ENCODE measurements at regions not wholly inside any gene's neighbourhood (a gene's known extent, or its start where the extent isn't known, plus 50 kb on each side); places are given as distances from the start of the nearest gene placed in this dataset.
"Not testable (repeated sequence)": the region's sequence is repeated elsewhere in the genome, so short reads cannot be mapped to it uniquely, and the experiment has no call there.

GRCh38 chr12:124222368-124223245 lies 72.3 kb upstream of the RFLNA start:
- H3K4me3 ChIP-seq (ENCODE audit: low read length) = no peak overlapping the region
- H2AFZ ChIP-seq (ENCODE audit: low read depth, low read length) = no peak overlapping the region
- H3K4me2 ChIP-seq (ENCODE audit: low read length) = no peak overlapping the region
- H3K27me3 ChIP-seq (ENCODE audit: insufficient read depth, low read depth, low read length) = no peaks in the 10 kb centered on the region
- H3K9ac ChIP-seq (ENCODE audit: low read length) = no peak overlapping the region
- H3K27ac ChIP-seq (ENCODE audit: low read length) = no peak overlapping the region
- no peaks in the 10 kb centered on the region for H4K20me1 ChIP-seq (ENCODE audit: insufficient read depth)
- H3F3A ChIP-seq (ENCODE audit: insufficient read depth, low read length, poor library complexity, severe bottlenecking) = no peaks in the 10 kb centered on the region
- H3K79me2 ChIP-seq (replicated peaks; ENCODE audit: insufficient read depth, low read length) = no peaks in the 10 kb centered on the region
- no peak for TF ChIP-seq SMC3 (conservative IDR thresholded peaks at IDR 0.05; ENCODE audit: poor library complexity)
- no peak for TF ChIP-seq EZH2 (IDR thresholded peaks at IDR 0.05; ENCODE audit: borderline replicate concordance, insufficient read depth, low read length, poor library complexity, severe bottlenecking)
- no peak for TF ChIP-seq MXI1 (conservative IDR thresholded peaks at IDR 0.05; ENCODE audit: poor library complexity, severe bottlenecking)
- TF ChIP-seq EP300 (conservative IDR thresholded peaks at IDR 0.05; ENCODE audit: poor library complexity, severe bottlenecking) = no peak
- TF ChIP-seq RAD21 (conservative IDR thresholded peaks at IDR 0.05) = no peak
- no peak for TF ChIP-seq TAF1 (IDR thresholded peaks at IDR 0.05; ENCODE audit: low read depth)
- TF ChIP-seq POLR2AphosphoS5 (IDR thresholded peaks at IDR 0.05) = no peak
- TF ChIP-seq, protein P1, sequence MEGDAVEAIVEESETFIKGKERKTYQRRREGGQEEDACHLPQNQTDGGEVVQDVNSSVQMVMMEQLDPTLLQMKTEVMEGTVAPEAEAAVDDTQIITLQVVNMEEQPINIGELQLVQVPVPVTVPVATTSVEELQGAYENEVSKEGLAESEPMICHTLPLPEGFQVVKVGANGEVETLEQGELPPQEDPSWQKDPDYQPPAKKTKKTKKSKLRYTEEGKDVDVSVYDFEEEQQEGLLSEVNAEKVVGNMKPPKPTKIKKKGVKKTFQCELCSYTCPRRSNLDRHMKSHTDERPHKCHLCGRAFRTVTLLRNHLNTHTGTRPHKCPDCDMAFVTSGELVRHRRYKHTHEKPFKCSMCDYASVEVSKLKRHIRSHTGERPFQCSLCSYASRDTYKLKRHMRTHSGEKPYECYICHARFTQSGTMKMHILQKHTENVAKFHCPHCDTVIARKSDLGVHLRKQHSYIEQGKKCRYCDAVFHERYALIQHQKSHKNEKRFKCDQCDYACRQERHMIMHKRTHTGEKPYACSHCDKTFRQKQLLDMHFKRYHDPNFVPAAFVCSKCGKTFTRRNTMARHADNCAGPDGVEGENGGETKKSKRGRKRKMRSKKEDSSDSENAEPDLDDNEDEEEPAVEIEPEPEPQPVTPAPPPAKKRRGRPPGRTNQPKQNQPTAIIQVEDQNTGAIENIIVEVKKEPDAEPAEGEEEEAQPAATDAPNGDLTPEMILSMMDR (IDR thresholded peaks at IDR 0.05; ENCODE audit: poor library complexity, severe bottlenecking) = no peak
- TF ChIP-seq, protein P2, sequence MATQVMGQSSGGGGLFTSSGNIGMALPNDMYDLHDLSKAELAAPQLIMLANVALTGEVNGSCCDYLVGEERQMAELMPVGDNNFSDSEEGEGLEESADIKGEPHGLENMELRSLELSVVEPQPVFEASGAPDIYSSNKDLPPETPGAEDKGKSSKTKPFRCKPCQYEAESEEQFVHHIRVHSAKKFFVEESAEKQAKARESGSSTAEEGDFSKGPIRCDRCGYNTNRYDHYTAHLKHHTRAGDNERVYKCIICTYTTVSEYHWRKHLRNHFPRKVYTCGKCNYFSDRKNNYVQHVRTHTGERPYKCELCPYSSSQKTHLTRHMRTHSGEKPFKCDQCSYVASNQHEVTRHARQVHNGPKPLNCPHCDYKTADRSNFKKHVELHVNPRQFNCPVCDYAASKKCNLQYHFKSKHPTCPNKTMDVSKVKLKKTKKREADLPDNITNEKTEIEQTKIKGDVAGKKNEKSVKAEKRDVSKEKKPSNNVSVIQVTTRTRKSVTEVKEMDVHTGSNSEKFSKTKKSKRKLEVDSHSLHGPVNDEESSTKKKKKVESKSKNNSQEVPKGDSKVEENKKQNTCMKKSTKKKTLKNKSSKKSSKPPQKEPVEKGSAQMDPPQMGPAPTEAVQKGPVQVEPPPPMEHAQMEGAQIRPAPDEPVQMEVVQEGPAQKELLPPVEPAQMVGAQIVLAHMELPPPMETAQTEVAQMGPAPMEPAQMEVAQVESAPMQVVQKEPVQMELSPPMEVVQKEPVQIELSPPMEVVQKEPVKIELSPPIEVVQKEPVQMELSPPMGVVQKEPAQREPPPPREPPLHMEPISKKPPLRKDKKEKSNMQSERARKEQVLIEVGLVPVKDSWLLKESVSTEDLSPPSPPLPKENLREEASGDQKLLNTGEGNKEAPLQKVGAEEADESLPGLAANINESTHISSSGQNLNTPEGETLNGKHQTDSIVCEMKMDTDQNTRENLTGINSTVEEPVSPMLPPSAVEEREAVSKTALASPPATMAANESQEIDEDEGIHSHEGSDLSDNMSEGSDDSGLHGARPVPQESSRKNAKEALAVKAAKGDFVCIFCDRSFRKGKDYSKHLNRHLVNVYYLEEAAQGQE (IDR thresholded peaks at IDR 0.05; ENCODE audit: borderline replicate concordance) = no peak
- no peaks in the 10 kb centered on the region for H3K9me3 ChIP-seq (ENCODE audit: low read length)
- no peaks in the 10 kb centered on the region for H3K9me2 ChIP-seq (ENCODE audit: insufficient read depth, low read length)
- no peaks in the 10 kb centered on the region for H3K36me3 ChIP-seq (ENCODE audit: insufficient read depth, low read length)

DNA sequence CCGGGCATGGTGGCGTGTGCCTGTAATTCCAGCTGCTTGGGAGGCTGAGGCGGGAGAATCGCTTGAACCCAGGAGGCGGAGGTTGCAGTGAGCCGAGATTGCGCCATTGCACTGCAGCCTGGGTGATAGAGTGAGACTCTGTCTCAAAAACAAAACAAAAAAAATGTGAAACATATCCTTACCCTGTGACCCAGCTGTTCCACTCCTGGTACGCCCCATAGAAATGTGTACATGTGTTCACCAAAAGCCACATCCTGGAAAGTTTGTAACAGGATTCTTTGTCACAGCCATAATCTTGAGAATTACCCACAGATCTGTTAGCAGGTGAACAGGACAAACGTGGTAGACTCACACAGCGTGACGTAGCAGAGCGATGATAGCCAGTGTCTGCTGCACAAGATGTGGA lies 71.2 kb upstream of the RFLNA start:
- not testable (repeated sequence) for H3K79me2 ChIP-seq (replicated peaks; ENCODE audit: insufficient read depth, low read length); H3K27me3 ChIP-seq (ENCODE audit: insufficient read depth, low read depth, low read length); H3K9me3 ChIP-seq (ENCODE audit: low read length); H3K9ac ChIP-seq (ENCODE audit: low read length); H3K4me2 ChIP-seq (ENCODE audit: low read length); H4K20me1 ChIP-seq (ENCODE audit: insufficient read depth); H3K4me3 ChIP-seq (ENCODE audit: low read length); H3K27ac ChIP-seq (ENCODE audit: low read length); H3F3A ChIP-seq (ENCODE audit: insufficient read depth, low read length, poor library complexity, severe bottlenecking); H2AFZ ChIP-seq (ENCODE audit: low read depth, low read length); H3K9me2 ChIP-seq (ENCODE audit: insufficient read depth, low read length); H3K36me3 ChIP-seq (ENCODE audit: insufficient read depth, low read length)

Measured in neural cell (in vitro differentiated cells).